Esophagus muscularis mucosa (tissue), 3 donors: ENCODE measurements at regions not wholly inside any gene's neighbourhood (a gene's known extent, or its start where the extent isn't known, plus 50 kb on each side); places are given as distances from the start of the nearest gene placed in this dataset.

Source experiments
- CTCF ChIP-seq, 3 experiments: fragments of 200-600 bp in 2 of 3; fragments of 450-650 bp in 1 of 3; sonication (generic) in 2 of 3; IDR thresholded peaks; one replicate each; pipeline ENCODE4 v1.5.1; 2017 to 2019; ENCODE audit warnings: antibody characterized with exemption in 3 of 3, mild to moderate bottlenecking in 2 of 3, moderate library complexity in 1 of 3
- POLR2AphosphoS5 ChIP-seq, 2 donors: sonication (generic); formaldehyde crosslinking; IDR thresholded peaks; one replicate each; pipeline ENCODE4 v1.6.1; 2017; ENCODE audit warnings: antibody characterized with exemption in 2 of 2

GRCh38 chrY:8470249-8470648 is 867.0 kb upstream of the TSPY4 start:
- no peak for TF ChIP-seq CTCF (IDR thresholded peaks at IDR 0.05)
- no peak for TF ChIP-seq POLR2AphosphoS5 (IDR thresholded peaks at IDR 0.05)
